ENCODE measurements at regions not wholly inside any gene's neighbourhood (a gene's known extent, or its start where the extent isn't known, plus 50 kb on each side); places are given as distances from the start of the nearest gene placed in this dataset.

DNA sequence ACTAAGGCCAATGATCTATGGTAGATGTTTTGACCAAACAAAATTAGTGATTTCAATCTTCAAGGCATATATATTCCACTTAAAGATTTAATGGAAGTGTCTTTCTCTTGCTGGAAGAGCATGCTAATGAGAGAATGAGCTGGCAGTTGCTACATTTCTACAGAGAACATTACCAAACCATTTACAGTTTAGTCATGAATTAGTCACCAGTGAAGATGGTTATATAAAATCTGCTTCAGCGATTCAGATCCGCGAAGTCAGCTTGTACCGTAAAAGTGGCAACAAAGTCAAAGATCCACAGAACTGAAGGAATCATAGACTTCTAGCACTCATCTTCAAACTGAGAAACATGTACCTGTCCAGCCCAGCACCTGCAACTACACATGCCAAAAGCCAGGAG is 156.3 kb downstream of the SLITRK5 start:
- TF ChIP-seq, protein P1, sequence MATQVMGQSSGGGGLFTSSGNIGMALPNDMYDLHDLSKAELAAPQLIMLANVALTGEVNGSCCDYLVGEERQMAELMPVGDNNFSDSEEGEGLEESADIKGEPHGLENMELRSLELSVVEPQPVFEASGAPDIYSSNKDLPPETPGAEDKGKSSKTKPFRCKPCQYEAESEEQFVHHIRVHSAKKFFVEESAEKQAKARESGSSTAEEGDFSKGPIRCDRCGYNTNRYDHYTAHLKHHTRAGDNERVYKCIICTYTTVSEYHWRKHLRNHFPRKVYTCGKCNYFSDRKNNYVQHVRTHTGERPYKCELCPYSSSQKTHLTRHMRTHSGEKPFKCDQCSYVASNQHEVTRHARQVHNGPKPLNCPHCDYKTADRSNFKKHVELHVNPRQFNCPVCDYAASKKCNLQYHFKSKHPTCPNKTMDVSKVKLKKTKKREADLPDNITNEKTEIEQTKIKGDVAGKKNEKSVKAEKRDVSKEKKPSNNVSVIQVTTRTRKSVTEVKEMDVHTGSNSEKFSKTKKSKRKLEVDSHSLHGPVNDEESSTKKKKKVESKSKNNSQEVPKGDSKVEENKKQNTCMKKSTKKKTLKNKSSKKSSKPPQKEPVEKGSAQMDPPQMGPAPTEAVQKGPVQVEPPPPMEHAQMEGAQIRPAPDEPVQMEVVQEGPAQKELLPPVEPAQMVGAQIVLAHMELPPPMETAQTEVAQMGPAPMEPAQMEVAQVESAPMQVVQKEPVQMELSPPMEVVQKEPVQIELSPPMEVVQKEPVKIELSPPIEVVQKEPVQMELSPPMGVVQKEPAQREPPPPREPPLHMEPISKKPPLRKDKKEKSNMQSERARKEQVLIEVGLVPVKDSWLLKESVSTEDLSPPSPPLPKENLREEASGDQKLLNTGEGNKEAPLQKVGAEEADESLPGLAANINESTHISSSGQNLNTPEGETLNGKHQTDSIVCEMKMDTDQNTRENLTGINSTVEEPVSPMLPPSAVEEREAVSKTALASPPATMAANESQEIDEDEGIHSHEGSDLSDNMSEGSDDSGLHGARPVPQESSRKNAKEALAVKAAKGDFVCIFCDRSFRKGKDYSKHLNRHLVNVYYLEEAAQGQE (IDR thresholded peaks at IDR 0.05; ENCODE audit: low read depth): no peak
- no peak for TF ChIP-seq FOSL1 (IDR thresholded peaks at IDR 0.05; ENCODE audit: low read depth)
- TF ChIP-seq EZH2 (IDR thresholded peaks at IDR 0.05): no peak
- no peak for TF ChIP-seq ELF1 (IDR thresholded peaks at IDR 0.05; ENCODE audit: borderline replicate concordance, low read depth)
- TF ChIP-seq MAX (IDR thresholded peaks at IDR 0.05): no peak
- no peak for TF ChIP-seq SIN3A (IDR thresholded peaks at IDR 0.05; ENCODE audit: low read depth)
- no peak for TF ChIP-seq SRF (IDR thresholded peaks at IDR 0.05; ENCODE audit: low read depth)
- no peak for TF ChIP-seq ZNF274 (IDR thresholded peaks at IDR 0.05; ENCODE audit: low read depth, low read length)
- TF ChIP-seq SP1 (IDR thresholded peaks at IDR 0.05; ENCODE audit: low read depth): no peak
- TF ChIP-seq ZBTB33 (IDR thresholded peaks at IDR 0.05; ENCODE audit: extremely low read depth, insufficient replicate concordance, low read length): no peak
- TF ChIP-seq POLR2AphosphoS5 (IDR thresholded peaks at IDR 0.05; ENCODE audit: low read depth, low read length): no peak
- no peak for TF ChIP-seq CBX3 (IDR thresholded peaks at IDR 0.05; ENCODE audit: low read depth)
- TF ChIP-seq RAD21 (IDR thresholded peaks at IDR 0.05; ENCODE audit: low read depth): no peak
- H3K27me3 ChIP-seq (ENCODE audit: insufficient read depth, low read length): no peaks in the 10 kb centered on the region
- H3K4me1 ChIP-seq (ENCODE audit: control insufficient read depth in 1 of 2, insufficient read depth in 2 of 2, low read length in 2 of 2): no peaks in the 10 kb centered on the region
- intact Hi-C loops (cut with micrococcal nuclease): no loop called here
- H3K4me2 ChIP-seq (ENCODE audit: low read length): no peak overlapping the region
- ChIA-PET POLR2A (no interaction called here), CTCF (no interaction called here), RAD21 (ENCODE audit: low non-redundant PET in 1 of 2, low total read pairs in 2 of 2, uncharacterized antibody in 2 of 2, unreplicated experiment in 2 of 2) (no interaction called here)
- no TSS peak for BruUV-seq (replicated peaks)
- H3K9ac ChIP-seq (ENCODE audit: low read length): no peak overlapping the region
- H3K9me2 ChIP-seq (ENCODE audit: insufficient read depth): no peaks in the 10 kb centered on the region
- no peaks in the 10 kb centered on the region for H3K9me3 ChIP-seq (ENCODE audit: control insufficient read depth in 1 of 2, insufficient read depth in 1 of 2, low read depth in 1 of 2, low read length in 2 of 2)
- H3K4me3 ChIP-seq (replicated peaks in 1 of 2; ENCODE audit: low read depth in 1 of 2, low read length in 2 of 2): no peak overlapping the region
- no peaks in the 10 kb centered on the region for H3K79me2 ChIP-seq (ENCODE audit: insufficient read depth, low read length)
- H3K36me3 ChIP-seq (ENCODE audit: control insufficient read depth in 1 of 2, insufficient read depth in 2 of 2, low read length in 2 of 2): no peaks in the 10 kb centered on the region
- H3K27ac ChIP-seq (ENCODE audit: low read depth, low read length): no peak overlapping the region
- DNase-seq (ENCODE audit: low read depth, low spot score): no peak
- ATAC-seq: no peak
- H2AFZ ChIP-seq (ENCODE audit: low read depth, low read length, poor library complexity, severe bottlenecking): no peak overlapping the region
- no peaks in the 10 kb centered on the region for H4K20me1 ChIP-seq (ENCODE audit: insufficient read depth)

Measured in HCT116 (cell line).